Retinal pigment epithelial cell (primary cell): ENCODE measurements at regions not wholly inside any gene's neighbourhood (a gene's known extent, or its start where the extent isn't known, plus 50 kb on each side); places are given as distances from the start of the nearest gene placed in this dataset.

Experiments used
- DNase-seq: peaks from one replicate; pipeline ENCODE4 v3.0.0-alpha.2; 2010; ENCODE audit warnings: low read depth
- H3K4me3 ChIP-seq: 2 replicates; pipeline ENCODE4 v1.5.1; 2011; ENCODE audit warnings: mild to moderate bottlenecking, low read length, control low read depth, moderate library complexity
- TF ChIP-seq, protein P1 (sequence below): conservative IDR thresholded peaks from 2 replicates; pipeline ENCODE4 v1.5.1; 2011; ENCODE audit warnings: low read depth, low read length, control low read depth, inconsistent platforms

- peak overlapping the region; percentile 44 for H3K4me3 ChIP-seq
- no peak for DNase-seq
- TF ChIP-seq, protein P1, sequence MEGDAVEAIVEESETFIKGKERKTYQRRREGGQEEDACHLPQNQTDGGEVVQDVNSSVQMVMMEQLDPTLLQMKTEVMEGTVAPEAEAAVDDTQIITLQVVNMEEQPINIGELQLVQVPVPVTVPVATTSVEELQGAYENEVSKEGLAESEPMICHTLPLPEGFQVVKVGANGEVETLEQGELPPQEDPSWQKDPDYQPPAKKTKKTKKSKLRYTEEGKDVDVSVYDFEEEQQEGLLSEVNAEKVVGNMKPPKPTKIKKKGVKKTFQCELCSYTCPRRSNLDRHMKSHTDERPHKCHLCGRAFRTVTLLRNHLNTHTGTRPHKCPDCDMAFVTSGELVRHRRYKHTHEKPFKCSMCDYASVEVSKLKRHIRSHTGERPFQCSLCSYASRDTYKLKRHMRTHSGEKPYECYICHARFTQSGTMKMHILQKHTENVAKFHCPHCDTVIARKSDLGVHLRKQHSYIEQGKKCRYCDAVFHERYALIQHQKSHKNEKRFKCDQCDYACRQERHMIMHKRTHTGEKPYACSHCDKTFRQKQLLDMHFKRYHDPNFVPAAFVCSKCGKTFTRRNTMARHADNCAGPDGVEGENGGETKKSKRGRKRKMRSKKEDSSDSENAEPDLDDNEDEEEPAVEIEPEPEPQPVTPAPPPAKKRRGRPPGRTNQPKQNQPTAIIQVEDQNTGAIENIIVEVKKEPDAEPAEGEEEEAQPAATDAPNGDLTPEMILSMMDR: no peak
Observed at GRCh38 chr10:61001731-61002122, 57.7 kb upstream of the RHOBTB1 start.

DNA sequence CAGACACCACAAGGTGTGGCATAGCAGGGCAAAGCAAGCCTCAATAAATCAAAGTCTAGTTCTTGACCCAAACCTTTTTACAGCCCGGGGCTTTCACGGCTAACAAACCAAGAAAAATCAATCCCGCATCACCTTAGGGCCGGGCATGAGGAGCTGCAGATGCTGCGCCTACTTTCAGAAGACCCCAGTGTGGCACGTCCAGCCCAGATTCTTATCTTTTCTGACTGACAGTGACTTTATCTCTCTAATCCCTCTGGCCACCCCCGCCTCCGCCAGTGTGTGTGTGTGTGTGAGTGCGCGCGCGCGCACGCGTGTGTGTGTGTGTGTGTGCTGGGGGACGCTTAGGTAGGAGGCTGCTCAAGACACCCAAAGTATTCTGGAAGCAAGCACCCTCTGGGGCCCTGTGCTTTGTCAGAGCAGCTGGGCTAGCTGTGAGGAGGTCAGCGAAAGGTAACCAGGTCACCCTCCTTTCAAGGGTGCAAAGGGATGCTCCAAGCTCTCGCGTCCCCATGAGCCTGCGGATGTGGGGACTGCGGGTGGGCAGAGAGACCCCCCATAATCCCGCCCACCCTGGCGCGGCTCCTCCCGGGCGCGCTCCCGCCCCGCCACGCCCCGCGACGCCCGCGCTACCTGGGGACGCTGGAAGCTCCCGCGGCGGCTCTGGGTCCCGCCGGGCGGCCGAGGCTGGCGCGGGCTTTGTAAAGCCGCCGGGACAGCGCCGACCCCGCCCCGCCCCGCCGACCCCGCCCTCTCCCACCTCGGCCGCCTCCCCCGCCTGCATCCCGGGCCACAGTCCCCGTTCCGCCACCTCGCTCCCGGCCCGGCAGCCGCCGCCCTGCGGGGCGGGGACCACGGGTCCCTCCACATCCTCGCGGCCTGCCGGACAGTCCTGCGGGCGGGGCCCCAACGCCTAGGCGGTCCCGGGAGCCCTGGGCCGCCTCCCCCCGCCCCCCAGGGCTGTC is 57.1 kb upstream of the RHOBTB1 start:
- DNase-seq: no peak
- H3K4me3 ChIP-seq: peak overlapping the region; percentile 80
- TF ChIP-seq, protein P1: no peak

DNA sequence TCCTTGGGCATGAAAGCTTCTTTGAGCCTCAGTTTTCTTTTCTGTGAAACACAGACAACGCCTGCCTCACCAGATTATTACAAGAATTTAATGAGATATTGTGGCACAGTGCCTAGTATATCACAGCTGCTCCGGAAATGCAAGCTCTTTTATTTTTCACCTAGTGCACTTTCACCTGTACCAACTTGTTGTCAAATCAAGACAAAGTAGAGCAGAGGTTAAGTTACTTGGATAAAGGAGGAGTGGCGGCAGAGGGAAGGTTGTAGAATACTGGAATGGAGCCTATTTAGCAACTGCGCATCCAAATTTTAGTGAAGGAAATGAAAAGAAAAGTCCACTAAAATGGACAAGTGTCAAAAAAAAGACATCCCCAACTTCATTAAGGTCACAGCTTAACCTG is 54.9 kb upstream of the RHOBTB1 start:
- DNase-seq: no peak
- TF ChIP-seq, protein P1: no peak
- H3K4me3 ChIP-seq: no peak overlapping the region

- H3K4me3 ChIP-seq: no peak overlapping the region
- TF ChIP-seq, protein P1: no peak
Observed at GRCh38 chr10:60994128-60994527, 50.1 kb upstream of the RHOBTB1 start.

More at GRCh38 chr10:60994128-60994527, 50.1 kb upstream of the RHOBTB1 start:
- DNase-seq: no peak
